HEK293T (cell line): ENCODE measurements at regions not wholly inside any gene's neighbourhood (a gene's known extent, or its start where the extent isn't known, plus 50 kb on each side); places are given as distances from the start of the nearest gene placed in this dataset.

Experiments used
- CTCF ChIA-PET: fragments of 350-600 bp; formaldehyde crosslinking; extraction: SDS; loops from one replicate; lab custom pipeline; 2021; ENCODE audit warnings: antibody characterized with exemption, inconsistent platforms; lab: Yijun Ruan, JAX
- POLR2A ChIA-PET: fragments of 350-600 bp; formaldehyde crosslinking; extraction: SDS; loops from one replicate; lab custom pipeline; 2020; ENCODE audit warnings: antibody characterized with exemption, inconsistent platforms; lab: Yijun Ruan, JAX
- DNase-seq: peaks from one replicate; pipeline ENCODE4 v3.0.0; 2012; ENCODE audit warnings: mixed read lengths; ENCODE audit errors: extremely low spot score
- ARNT ChIP-seq: fragments of 450-650 bp; IDR thresholded peaks from 2 replicates; pipeline ENCODE4 v1.6.1; 2017; ENCODE audit warnings: mild to moderate bottlenecking
- BHLHE40 ChIP-seq: fragments of 450-650 bp; IDR thresholded peaks from 2 replicates; pipeline ENCODE4 v1.6.1; 2016; ENCODE audit warnings: mild to moderate bottlenecking, moderate library complexity, borderline replicate concordance
- CTBP1 ChIP-seq: fragments of 450-650 bp; IDR thresholded peaks from 2 replicates; pipeline ENCODE4 v1.6.1; 2016; ENCODE audit warnings: borderline replicate concordance
- ELF4 ChIP-seq: fragments of 450-650 bp; IDR thresholded peaks from 2 replicates; pipeline ENCODE4 v1.6.1; 2017; ENCODE audit warnings: antibody characterized with exemption
- FOXA1 ChIP-seq: fragments of 450-650 bp; IDR thresholded peaks from 2 replicates; pipeline ENCODE4 v1.6.1; 2016; ENCODE audit warnings: mild to moderate bottlenecking
- FOXK2 ChIP-seq: fragments of 450-650 bp; IDR thresholded peaks from 2 replicates; pipeline ENCODE4 v1.6.1; 2016; ENCODE audit warnings: mild to moderate bottlenecking
- FOXM1 ChIP-seq: fragments of 450-650 bp; IDR thresholded peaks from 2 replicates; pipeline ENCODE4 v1.6.1; 2017; ENCODE audit warnings: mild to moderate bottlenecking, borderline replicate concordance
- HDGF ChIP-seq: fragments of 450-650 bp; IDR thresholded peaks from 2 replicates; pipeline ENCODE4 v1.6.1; 2017; ENCODE audit warnings: antibody characterized with exemption, borderline replicate concordance
- L3MBTL2 ChIP-seq: fragments of 450-650 bp; conservative IDR thresholded peaks from 2 replicates; pipeline ENCODE4 v1.6.1; 2016; ENCODE audit warnings: mild to moderate bottlenecking
- LEF1 ChIP-seq: fragments of 450-650 bp; IDR thresholded peaks from 2 replicates; pipeline ENCODE4 v1.6.1; 2017; ENCODE audit warnings: mild to moderate bottlenecking, borderline replicate concordance
- NFRKB ChIP-seq: fragments of 450-650 bp; IDR thresholded peaks from 2 replicates; pipeline ENCODE4 v1.6.1; 2016; ENCODE audit warnings: mild to moderate bottlenecking, moderate library complexity
- PKNOX1 ChIP-seq: fragments of 450-650 bp; IDR thresholded peaks from 2 replicates; pipeline ENCODE4 v1.6.1; 2016
- SP1 ChIP-seq: fragments of 450-650 bp; IDR thresholded peaks from 2 replicates; pipeline ENCODE4 v1.6.1; 2017
- SUZ12 ChIP-seq: fragments of 450-650 bp; IDR thresholded peaks from 2 replicates; pipeline ENCODE4 v1.6.1; 2016; ENCODE audit warnings: mild to moderate bottlenecking
- TARDBP ChIP-seq: fragments of 450-650 bp; IDR thresholded peaks from 2 replicates; pipeline ENCODE4 v1.6.1; 2016
- ZNF384 ChIP-seq: fragments of 450-650 bp; IDR thresholded peaks from 2 replicates; pipeline ENCODE4 v1.6.1; 2016

DNA sequence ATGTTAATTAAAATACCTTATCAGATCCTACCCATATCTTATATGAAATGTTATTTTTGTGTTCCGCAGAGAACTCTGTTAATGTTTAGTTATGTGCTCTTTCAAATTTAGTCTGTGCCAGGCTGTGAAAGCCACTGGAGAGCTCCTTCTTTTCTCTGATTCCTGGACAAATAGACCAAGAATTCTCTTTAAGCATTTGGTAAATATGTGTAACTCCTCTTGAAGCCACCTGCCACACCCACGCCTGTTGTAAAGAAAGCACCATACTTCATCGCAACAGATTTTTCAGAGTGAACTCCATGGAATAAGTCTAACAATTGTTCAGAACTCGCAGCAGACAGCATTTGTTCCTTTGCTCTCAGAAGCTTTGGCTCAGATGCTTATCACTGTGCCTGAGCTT, 301.1 kb downstream of the FAM170A start:
- POLR2A ChIA-PET = no interaction called here

GRCh38 chr5:119943148-119943547, 313.8 kb downstream of the FAM170A start:
- no peak for TF ChIP-seq LEF1
- TF ChIP-seq FOXM1 = no peak
- no peak for TF ChIP-seq ZNF384
- no peak for TF ChIP-seq HDGF
- TF ChIP-seq ELF4 = no peak
- TF ChIP-seq ARNT = no peak
- TF ChIP-seq FOXK2 = no peak
- no peak for TF ChIP-seq FOXA1
- TF ChIP-seq PKNOX1 = no peak
- ChIA-PET POLR2A (no interaction called here), CTCF (no interaction called here)
- DNase-seq = no peak

More for the DNA sequence above, 301.1 kb downstream of the FAM170A start:
- CTCF ChIA-PET = no interaction called here
- no peak for DNase-seq
- no peak for TF ChIP-seq ARNT
- no peak for TF ChIP-seq L3MBTL2
- no peak for TF ChIP-seq SUZ12
- no peak for TF ChIP-seq LEF1
- no peak for TF ChIP-seq CTBP1
- TF ChIP-seq FOXA1 = no peak
- TF ChIP-seq SP1 = no peak
- TF ChIP-seq HDGF = no peak
- TF ChIP-seq ELF4 = no peak
- TF ChIP-seq TARDBP = no peak
- no peak for TF ChIP-seq PKNOX1
- TF ChIP-seq FOXK2 = no peak
- no peak for TF ChIP-seq NFRKB
- TF ChIP-seq FOXM1 = no peak
- no peak for TF ChIP-seq BHLHE40
- TF ChIP-seq ZNF384 = no peak

DNA sequence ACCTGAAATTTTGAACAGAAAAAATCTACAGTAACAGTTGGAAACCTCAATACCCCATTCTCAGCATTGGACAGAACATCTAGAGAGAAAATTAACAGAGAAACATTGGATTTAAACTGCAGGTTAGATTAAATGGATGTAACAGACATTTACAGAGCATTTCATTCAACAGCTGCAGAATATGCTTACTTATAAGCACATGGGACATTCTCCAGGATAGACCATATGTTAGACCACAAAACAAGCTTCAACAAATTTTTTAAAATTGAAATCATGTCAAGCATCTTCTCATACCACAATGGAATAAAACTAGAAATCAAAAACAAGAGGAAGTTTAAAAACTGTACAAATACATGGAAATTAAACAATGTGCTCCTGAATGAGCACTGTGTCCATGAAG, 316.3 kb downstream of the FAM170A start:
- DNase-seq = no peak
- ChIA-PET CTCF (no interaction called here), POLR2A (no interaction called here)
- TF ChIP-seq CTBP1 (no peak), ARNT (no peak), FOXK2 (no peak), L3MBTL2 (no peak), NFRKB (no peak), ZNF384 (no peak), BHLHE40 (no peak), ELF4 (no peak), SUZ12 (no peak), FOXM1 (no peak), FOXA1 (no peak), SP1 (no peak), HDGF (no peak), LEF1 (no peak), PKNOX1 (no peak), TARDBP (no peak)

- ChIA-PET CTCF (no interaction called here), POLR2A (no interaction called here)
- DNase-seq = no peak
- no peak for TF ChIP-seq CTBP1
- TF ChIP-seq ZNF384 = no peak
- no peak for TF ChIP-seq L3MBTL2
- no peak for TF ChIP-seq FOXK2
- no peak for TF ChIP-seq PKNOX1
- TF ChIP-seq FOXM1 = no peak
These were observed 318.8 kb downstream of the FAM170A start for GRCh38 chr5:119948162-119948561.

DNA sequence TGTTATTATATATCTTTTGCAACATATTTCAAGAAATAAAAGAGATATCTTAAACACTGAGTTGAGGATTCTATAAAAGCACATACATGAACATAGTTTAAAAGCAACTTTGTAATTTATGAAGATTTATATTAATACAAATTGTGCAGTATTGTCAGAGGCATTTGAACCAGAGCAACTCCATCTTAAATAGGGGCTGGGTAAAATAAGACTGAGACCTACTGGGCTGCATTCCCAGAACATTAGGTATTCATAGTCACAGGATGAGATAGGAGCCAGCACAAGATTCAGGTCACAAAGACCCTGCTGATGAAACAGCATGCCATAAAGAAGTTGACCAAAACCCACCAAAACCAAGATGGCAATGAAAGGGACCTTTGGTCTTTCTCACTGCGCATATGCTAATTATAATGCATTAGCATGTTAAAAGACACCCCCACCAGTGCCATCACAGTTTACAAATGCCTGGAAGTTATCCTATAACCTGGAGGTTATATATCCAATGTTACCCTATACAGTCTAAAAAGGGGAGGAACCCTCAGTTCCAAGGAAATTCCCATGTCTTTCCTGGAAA, 320.2 kb downstream of the FAM170A start:
- ChIA-PET CTCF (no interaction called here), POLR2A (no interaction called here)
- no peak for TF ChIP-seq SUZ12
- no peak for TF ChIP-seq CTBP1
- TF ChIP-seq PKNOX1 = no peak
- TF ChIP-seq FOXM1 = no peak
- TF ChIP-seq FOXA1 = no peak
- TF ChIP-seq HDGF = no peak
- TF ChIP-seq SP1 = no peak
- TF ChIP-seq ARNT = no peak
- no peak for TF ChIP-seq BHLHE40
- no peak for TF ChIP-seq LEF1
- no peak for TF ChIP-seq FOXK2
- TF ChIP-seq L3MBTL2 = no peak
- TF ChIP-seq TARDBP = no peak
- no peak for TF ChIP-seq ZNF384
- no peak for TF ChIP-seq ELF4
- no peak for TF ChIP-seq NFRKB
- no peak for DNase-seq
